Activated T-cell treated with anti-CD3 and anti-CD28 coated beads, Interleukin-2, amount 50 U/mL, for 24 hours (primary cell): ENCODE measurements at regions not wholly inside any gene's neighbourhood (a gene's known extent, or its start where the extent isn't known, plus 50 kb on each side); places are given as distances from the start of the nearest gene placed in this dataset.

ENCODE experiments used
- DNase-seq: peaks from one replicate; pipeline ENCODE4 v3.0.0-alpha.2; 2020
- H3K27ac Mint-ChIP-seq: 2 replicates; pipeline ENCODE4 v1.8.0; 2020; ENCODE audit warnings: mild to moderate bottlenecking, mixed read lengths
- H3K27me3 Mint-ChIP-seq: 2 replicates; pipeline ENCODE4 v1.8.0; 2020; ENCODE audit warnings: mixed read lengths
- H3K36me3 Mint-ChIP-seq: 2 replicates; pipeline ENCODE4 v1.8.0; 2020; ENCODE audit warnings: low read depth, mixed read lengths
- H3K4me1 Mint-ChIP-seq: 2 replicates; pipeline ENCODE4 v1.8.0; 2020; ENCODE audit warnings: low read depth, mixed read lengths
- H3K4me3 Mint-ChIP-seq: 2 replicates; pipeline ENCODE4 v1.8.0; 2020; ENCODE audit warnings: mild to moderate bottlenecking, moderate library complexity, mixed read lengths
- H3K9me3 Mint-ChIP-seq: 2 replicates; pipeline ENCODE4 v1.8.0; 2020; ENCODE audit warnings: mixed read lengths

DNA sequence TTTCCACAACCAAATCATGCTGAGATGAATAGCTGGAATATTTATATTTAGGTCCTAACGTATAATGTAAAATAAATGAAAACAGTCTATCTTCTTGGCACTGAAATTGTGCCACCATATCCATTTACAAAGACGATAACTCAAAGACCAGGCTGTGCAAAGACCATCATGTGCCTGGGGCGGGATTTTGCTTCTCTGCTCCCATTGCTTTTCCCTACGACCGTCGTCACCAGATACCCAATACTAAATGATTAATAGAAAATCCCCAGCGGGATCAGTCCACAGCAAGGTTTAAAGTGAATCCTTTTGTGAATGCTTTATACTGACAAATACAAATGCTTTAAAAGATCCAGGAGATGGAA is 194.3 kb upstream of the ARL4C start:
- H3K27ac Mint-ChIP-seq = no peak overlapping the region
- peaks cover 3% of the 10 kb centered on the region for H3K9me3 Mint-ChIP-seq
- peaks cover 50% of the 10 kb centered on the region for H3K27me3 Mint-ChIP-seq
- no peak for DNase-seq
- H3K4me3 Mint-ChIP-seq = no peak overlapping the region
- H3K36me3 Mint-ChIP-seq = no peaks in the 10 kb centered on the region
- H3K4me1 Mint-ChIP-seq = peaks cover 5% of the 10 kb centered on the region

DNA sequence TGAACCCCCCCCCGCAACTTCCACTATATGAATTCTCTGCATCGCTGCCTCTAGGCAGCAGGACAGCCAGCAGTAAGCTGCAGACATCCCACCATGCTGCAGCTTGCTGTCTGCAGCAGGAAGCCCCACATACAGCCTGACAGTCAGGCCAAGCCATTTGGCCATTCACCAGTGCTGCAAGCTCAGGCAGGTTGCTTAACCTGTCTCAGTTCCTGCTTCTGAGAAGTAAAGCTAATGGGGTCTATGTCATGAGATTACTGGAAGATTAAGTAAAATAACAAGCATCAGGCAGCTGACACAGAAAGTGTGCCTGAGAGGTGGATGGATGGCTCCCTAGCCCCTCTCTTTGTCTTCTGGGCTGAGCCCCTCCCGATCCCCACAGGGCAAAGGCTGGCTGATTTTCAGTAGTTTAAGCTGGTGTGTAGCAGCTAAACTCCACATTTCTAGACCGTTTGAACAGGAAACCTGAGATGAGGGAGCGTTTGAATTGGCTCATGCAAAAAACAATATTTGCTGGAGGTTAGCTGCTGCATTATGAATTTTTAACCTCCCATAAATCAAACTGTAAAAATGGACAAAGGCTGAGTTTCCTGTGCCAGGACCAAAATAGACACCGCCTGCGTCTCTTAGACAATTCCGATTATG is 193.8 kb upstream of the ARL4C start:
- Mint-ChIP-seq H3K27me3 (peaks cover 47% of the 10 kb centered on the region), H3K4me3 (no peak overlapping the region), H3K36me3 (no peaks in the 10 kb centered on the region), H3K4me1 (peaks cover 5% of the 10 kb centered on the region), H3K9me3 (no peaks in the 10 kb centered on the region), H3K27ac (no peak overlapping the region)
- DNase-seq = no peak

DNA sequence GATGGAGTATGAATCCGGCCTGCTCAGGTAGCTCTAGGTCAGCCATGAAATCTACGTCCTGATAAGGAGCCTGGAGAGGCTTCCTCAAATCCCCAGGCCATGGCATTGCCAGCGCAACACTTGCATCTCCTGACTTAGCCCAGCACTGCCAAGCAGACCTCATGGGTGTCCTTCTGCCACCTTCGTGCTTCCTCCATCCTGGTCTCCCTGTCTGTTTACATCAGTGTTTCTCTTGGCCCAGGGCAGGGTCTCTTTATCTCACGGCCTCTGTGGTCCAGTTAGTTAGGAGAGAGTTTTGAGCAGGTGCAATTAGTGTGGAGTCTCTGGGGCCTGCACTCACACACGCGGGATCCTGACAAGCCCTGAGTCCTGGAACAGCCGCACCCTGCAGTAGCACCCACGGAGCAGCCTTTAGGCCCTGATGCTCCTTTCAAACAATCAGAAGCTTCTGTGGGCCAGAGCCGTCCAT is 193.1 kb upstream of the ARL4C start:
- Mint-ChIP-seq H3K4me3 (no peak overlapping the region), H3K36me3 (no peaks in the 10 kb centered on the region), H3K9me3 (no peaks in the 10 kb centered on the region), H3K4me1 (peaks cover 5% of the 10 kb centered on the region), H3K27ac (no peak overlapping the region), H3K27me3 (peaks cover 46% of the 10 kb centered on the region)
- DNase-seq = no peak

DNA sequence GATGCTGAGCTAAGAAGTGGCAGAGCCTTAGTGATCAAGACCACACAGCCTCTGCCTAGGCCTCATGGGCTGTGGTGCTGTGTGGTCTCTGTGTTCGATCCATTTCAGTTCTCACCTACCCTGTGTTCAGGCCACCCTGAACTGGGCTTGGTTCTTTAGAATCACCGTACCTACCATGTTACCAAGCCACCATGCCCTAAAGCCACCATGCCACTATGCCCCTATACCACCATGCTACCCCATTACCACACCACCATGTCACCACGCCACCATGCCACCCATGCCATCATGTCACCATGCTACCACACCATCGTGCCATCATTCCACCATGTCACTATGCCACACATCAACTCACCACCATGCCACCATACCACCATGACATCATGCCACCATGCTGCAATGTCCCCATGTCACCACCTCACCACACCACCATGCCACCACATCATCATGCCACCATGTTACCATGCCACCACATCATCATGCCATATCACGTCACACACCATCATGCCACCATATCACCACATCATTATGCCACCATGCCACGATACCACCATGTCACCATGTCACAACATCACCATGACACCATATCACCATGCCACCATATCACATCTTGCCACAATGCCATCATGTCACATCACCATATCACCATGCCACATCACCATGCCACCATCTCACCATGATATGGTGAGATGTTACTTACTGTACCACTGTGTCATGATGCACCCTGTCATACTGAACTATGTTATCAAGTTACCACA is 191.0 kb upstream of the ARL4C start:
- H3K4me3 Mint-ChIP-seq = no peak overlapping the region
- H3K4me1 Mint-ChIP-seq = no peaks in the 10 kb centered on the region
- peaks cover 28% of the 10 kb centered on the region for H3K27me3 Mint-ChIP-seq
- H3K27ac Mint-ChIP-seq = no peak overlapping the region
- H3K36me3 Mint-ChIP-seq = no peaks in the 10 kb centered on the region
- DNase-seq = no peak
- no peaks in the 10 kb centered on the region for H3K9me3 Mint-ChIP-seq

DNA sequence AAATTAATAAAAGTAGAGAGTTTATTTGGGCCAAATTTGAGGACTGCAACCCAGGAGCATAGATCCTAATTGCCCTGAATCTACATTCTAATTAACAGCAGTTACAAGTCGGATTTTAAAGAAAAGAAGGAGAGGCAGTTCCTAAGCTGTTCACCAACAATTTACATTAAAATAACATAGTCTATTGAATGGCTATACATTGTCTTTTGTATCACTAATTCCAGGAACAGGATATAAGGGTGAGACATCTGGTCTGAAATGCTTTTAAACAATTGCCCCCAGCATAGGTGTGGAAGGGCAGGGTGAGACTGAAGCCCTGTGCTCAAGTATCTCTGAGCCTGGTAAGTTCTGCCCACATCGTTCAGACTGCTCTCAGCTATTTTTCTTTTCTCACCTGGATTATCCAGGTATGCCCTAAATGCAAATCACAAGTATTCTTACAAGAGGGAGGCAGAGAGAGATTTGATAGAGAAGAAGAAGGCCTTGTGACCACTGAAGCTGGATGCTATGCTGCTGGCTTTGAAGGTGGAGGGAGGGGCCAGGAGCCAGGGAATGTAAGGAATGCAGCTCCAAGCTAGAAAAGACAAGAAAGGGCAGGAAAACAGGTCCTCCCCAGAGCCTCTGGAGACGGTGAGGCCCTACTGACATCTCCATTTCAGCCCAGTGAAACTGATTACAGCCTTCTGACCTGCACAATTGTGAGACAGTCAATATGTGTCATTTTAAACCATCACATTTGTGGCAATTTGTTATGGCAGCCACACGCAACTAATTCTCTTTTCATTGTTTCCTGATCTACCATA is 189.4 kb upstream of the ARL4C start:
- no peaks in the 10 kb centered on the region for H3K36me3 Mint-ChIP-seq
- peaks cover 16% of the 10 kb centered on the region for H3K27me3 Mint-ChIP-seq
- H3K9me3 Mint-ChIP-seq = no peaks in the 10 kb centered on the region
- DNase-seq = no peak
- H3K4me3 Mint-ChIP-seq = no peak overlapping the region
- H3K4me1 Mint-ChIP-seq = no peaks in the 10 kb centered on the region
- no peak overlapping the region for H3K27ac Mint-ChIP-seq

DNA sequence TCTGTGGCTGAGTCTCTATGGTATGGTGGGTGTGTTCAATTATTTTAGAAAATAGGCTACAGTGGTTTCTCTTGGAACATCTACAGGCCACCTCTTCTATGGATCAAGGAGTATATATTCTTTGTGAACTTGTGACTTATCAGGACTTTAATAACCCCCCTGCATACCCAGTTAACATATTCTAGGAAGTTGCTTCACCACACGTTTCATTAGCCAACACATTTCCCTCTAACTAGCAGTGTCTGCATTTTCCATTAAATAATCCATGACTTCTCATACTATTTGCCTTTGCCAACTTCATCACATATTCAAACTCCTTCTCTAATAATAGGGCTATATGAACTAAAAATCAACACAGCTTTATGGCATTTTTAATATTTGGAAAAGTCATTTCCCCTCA is 187.6 kb upstream of the ARL4C start:
- no peak for DNase-seq
- no peaks in the 10 kb centered on the region for H3K9me3 Mint-ChIP-seq
- no peaks in the 10 kb centered on the region for H3K36me3 Mint-ChIP-seq
- H3K4me1 Mint-ChIP-seq = no peaks in the 10 kb centered on the region
- H3K27me3 Mint-ChIP-seq = peaks cover 5% of the 10 kb centered on the region
- no peak overlapping the region for H3K4me3 Mint-ChIP-seq
- H3K27ac Mint-ChIP-seq = no peak overlapping the region

DNA sequence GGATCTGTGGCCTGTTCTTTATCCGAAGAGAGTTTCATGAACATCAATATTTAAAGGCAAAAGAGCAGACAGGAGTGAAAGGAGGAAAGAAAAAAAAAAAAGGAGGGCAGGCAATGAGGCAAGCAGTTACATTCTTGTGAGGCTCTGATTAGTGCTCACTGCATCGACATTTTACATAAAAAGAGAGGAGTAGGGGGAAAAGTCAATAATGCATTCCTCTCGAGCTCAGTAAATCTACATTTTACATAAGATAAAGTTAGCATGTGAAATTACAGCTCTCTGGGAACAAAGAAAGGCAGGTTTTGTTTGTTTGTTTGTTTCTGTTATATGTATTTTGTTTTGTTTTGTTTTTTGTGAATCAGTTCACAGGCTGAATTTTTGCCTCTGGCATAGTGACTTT is 187.1 kb upstream of the ARL4C start:
- H3K4me3 Mint-ChIP-seq = no peak overlapping the region
- H3K27ac Mint-ChIP-seq = no peak overlapping the region
- no peaks in the 10 kb centered on the region for H3K9me3 Mint-ChIP-seq
- peaks cover 3% of the 10 kb centered on the region for H3K27me3 Mint-ChIP-seq
- H3K36me3 Mint-ChIP-seq = no peaks in the 10 kb centered on the region
- DNase-seq = no peak
- no peaks in the 10 kb centered on the region for H3K4me1 Mint-ChIP-seq

DNA sequence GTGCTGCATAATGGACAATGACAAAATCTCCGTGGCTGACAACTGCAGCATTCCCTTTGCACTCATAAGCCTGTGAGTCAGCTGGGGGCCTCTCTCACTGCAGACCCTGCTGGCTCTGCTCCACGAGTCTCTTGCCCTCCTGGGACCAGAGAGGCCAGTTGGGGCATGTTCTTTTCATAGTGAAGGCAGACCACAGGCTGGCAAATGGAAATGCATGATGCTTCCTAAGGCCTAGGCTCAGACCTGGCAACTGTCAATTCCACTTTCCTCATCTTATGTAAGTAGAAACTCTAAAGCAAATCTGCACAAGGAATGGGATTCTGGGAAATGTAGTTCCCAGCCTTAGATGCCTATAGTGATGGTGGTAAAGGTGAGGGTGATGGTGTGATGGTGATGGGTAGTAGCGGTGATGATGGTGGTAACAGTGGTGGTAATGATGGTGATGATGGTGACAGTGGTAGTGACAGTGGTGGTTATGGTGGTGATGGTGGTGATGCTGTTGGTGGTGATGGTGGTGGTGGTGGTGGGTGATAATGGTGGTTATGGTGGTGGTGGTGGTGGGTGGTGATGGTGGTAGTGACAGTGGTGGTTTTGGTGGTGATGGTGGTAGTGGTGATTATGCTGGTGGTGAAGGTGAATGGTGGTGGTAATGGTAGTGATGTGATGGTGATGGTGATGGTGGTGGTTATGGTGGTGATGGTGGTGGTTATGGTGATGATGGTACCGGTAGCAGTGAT is 185.8 kb upstream of the ARL4C start:
- Mint-ChIP-seq H3K27me3 (peaks cover 4% of the 10 kb centered on the region), H3K4me3 (no peak overlapping the region), H3K27ac (no peak overlapping the region), H3K36me3 (no peaks in the 10 kb centered on the region), H3K4me1 (no peaks in the 10 kb centered on the region), H3K9me3 (no peaks in the 10 kb centered on the region)
- DNase-seq = no peak

DNA sequence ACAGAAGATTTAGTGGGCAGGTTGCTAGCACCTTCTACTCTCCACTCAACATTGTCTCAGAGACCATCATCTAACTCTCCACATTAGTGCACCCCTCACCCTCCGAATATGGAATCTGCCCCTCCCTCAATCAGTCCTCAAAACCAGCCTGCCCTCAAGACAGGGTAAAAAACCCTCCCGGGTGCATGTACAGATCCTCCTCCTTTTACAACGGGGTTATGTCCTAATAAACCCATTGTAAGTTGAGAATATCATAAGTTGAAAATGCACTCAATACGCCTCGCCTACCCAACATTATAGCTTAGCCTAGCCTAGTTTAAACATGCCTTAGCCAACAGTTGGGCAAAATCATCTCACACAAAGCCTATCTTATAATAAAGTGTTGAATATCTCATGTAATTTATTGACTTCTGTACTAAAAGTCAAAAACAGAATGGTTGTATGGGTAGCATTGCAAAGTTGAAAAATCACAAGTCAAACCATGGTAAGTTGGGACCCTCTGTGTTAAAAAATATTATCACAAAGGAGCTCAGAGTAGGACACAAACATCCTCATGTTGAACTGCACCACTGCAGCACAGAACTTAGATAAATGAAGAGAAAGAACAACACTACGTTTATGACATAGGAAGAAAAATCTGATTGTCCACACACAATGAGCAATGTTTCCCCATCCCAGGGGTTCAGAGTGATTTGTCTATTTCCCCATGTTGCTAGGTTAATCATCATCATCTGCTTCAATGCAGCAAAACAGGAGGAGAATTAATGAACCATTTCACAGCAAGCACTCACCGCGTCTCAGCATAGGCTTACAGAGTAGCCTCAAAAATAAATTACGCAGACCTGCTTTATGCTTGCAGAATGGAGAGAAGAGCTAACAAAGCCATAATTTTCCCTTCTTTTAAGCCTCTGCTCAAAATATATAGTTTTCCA is 184.1 kb upstream of the ARL4C start:
- H3K4me3 Mint-ChIP-seq = no peak overlapping the region
- DNase-seq = no peak
- H3K27me3 Mint-ChIP-seq = peaks cover 2% of the 10 kb centered on the region
- H3K4me1 Mint-ChIP-seq = no peaks in the 10 kb centered on the region
- no peaks in the 10 kb centered on the region for H3K9me3 Mint-ChIP-seq
- H3K27ac Mint-ChIP-seq = no peak overlapping the region
- no peaks in the 10 kb centered on the region for H3K36me3 Mint-ChIP-seq

DNA sequence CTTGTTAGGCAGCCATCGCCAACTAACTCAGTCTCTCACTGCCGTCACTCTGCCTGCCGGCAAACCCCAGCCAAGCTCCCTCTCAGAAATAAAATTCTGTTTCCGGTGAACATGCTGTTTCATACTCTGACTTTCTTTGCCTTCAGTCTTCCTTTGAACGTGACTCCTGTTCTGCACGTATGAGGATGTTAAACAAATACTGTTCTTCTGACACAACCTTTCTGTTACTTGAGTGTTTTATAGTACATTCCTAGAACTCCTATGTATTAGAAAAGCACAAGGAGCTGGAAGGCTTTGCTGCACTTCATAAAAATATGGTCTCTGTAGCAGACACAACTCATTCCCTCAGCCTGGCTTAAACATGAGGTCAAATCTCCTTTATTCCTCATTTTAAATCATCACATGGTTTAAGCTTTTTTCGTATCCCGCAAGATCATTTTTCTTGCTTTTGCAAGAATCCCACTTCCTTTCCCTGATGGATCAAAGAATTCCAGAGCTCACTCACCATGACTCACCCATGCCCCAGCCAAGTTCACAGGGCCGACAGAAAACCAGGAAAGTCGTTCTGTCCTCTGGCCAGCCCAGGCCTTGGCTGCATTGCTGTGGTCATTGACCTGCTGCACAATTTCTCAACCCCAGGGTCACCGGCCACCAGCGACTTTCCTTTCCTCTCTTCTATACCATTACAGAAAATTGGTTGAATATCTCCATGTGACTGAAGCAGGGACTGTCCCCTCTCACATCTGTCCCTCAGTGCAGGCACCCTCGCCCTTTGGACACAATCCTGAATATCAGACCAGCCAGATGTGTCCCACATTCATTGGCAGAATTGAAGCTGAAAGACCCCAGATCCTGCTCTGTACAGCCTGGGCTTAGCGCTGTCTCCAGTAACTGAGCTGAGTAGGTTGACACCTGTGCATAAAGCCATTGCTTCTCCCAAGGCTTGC is 183.1 kb upstream of the ARL4C start:
- no peaks in the 10 kb centered on the region for H3K4me1 Mint-ChIP-seq
- H3K36me3 Mint-ChIP-seq = no peaks in the 10 kb centered on the region
- no peak overlapping the region for H3K27ac Mint-ChIP-seq
- H3K27me3 Mint-ChIP-seq = peaks cover 2% of the 10 kb centered on the region
- DNase-seq = no peak
- no peaks in the 10 kb centered on the region for H3K9me3 Mint-ChIP-seq
- H3K4me3 Mint-ChIP-seq = no peak overlapping the region

DNA sequence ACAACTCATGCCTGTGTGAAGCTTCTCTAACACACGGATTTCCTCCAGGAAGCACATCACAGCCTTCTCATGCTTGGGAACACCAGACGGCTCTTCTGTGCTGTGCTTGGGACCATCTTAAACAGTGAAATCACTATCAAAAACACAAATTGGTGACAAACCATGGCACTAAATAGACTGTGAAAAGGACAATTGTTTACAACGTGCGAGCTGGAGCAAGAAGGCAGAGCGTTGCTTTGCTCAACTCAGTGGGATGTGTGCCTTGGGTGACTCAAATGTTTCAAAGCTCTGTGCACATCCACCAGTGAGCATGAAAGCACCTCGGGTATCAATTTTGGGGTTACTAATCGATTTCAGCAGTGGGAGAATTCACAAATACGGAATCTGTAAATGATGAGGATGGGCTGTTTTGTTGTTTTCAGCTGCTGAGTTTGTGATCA is 182.4 kb upstream of the ARL4C start:
- Mint-ChIP-seq H3K4me3 (no peak overlapping the region), H3K27ac (no peak overlapping the region), H3K9me3 (no peaks in the 10 kb centered on the region), H3K27me3 (peaks cover 2% of the 10 kb centered on the region), H3K4me1 (no peaks in the 10 kb centered on the region), H3K36me3 (no peaks in the 10 kb centered on the region)
- no peak for DNase-seq

DNA sequence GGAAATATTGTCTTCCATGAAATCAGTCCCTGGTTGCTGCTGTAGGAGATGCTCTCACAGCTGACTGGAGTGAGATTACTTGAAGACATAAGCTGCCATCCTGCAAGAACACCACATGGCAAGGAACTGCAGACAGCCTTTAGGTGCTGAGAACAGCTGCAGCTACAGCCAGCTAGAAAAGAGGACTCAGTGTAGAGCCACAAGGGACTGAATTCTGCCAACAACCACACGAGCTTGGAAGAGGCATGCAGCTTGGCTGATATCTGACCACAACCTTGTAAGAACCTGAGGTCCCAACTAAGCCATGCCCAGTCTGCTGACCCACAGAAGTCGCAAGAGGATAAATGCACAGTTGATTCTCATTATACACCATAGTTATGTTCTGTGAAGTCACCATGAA is 181.8 kb upstream of the ARL4C start:
- Mint-ChIP-seq H3K27me3 (peaks cover 2% of the 10 kb centered on the region), H3K9me3 (no peaks in the 10 kb centered on the region), H3K27ac (no peak overlapping the region), H3K36me3 (no peaks in the 10 kb centered on the region), H3K4me1 (no peaks in the 10 kb centered on the region), H3K4me3 (no peak overlapping the region)
- no peak for DNase-seq
